Psoas muscle (tissue), 7 donors: ENCODE measurements at regions not wholly inside any gene's neighbourhood (a gene's known extent, or its start where the extent isn't known, plus 50 kb on each side); places are given as distances from the start of the nearest gene placed in this dataset.

ENCODE experiments used
- ATAC-seq, 4 donors: fragments of 200-7000 bp; cut with Tn5 transposase; one replicate each; pipeline ENCODE4 v1.9.1; 2020; ENCODE audit warnings: moderate library complexity in 3 of 4, mild to moderate bottlenecking in 2 of 4
- DNase-seq, 2 donors: peaks; one replicate each; pipeline ENCODE4 v3.0.0-alpha.2; 2020
- H3K27ac ChIP-seq: fragments of 200-600 bp; one replicate; pipeline ENCODE4 v1.8.0; 2022
- H3K27me3 ChIP-seq, 3 donors: fragments of 200-600 bp in 1 of 3; one replicate each; pipeline versions ENCODE4 v1.6.1 to v1.8.0; 2013 to 2022; ENCODE audit warnings: low read length in 2 of 3, mild to moderate bottlenecking in 2 of 3, moderate library complexity in 1 of 3; ENCODE audit not compliant: insufficient read depth in 3 of 3
- H3K36me3 ChIP-seq, 2 donors: fragments of 200-600 bp in 1 of 2; one replicate each; pipeline versions ENCODE4 v1.6.1 to v1.8.0; 2013 to 2022; ENCODE audit warnings: low read depth in 1 of 2, mild to moderate bottlenecking in 1 of 2, moderate library complexity in 1 of 2; ENCODE audit not compliant: insufficient read depth in 1 of 2
- H3K4me1 ChIP-seq: fragments of 200-600 bp; one replicate; pipeline ENCODE4 v1.8.0; 2022
- H3K4me3 ChIP-seq: fragments of 200-600 bp; one replicate; pipeline ENCODE4 v1.8.0; 2022; ENCODE audit warnings: mild to moderate bottlenecking
- H3K9me3 ChIP-seq: fragments of 200-600 bp; one replicate; pipeline ENCODE4 v1.8.0; 2022
- WGBS, 3 donors: extraction: QIAGEN DNeasy Blood & Tissue Kit; methylation state at CpG; one replicate each; pipeline versions ENCODE4 v1.1.6 to v1.1.7; 2013; 5-methylcytosine and 5-hydroxymethylcytosine counted together
- intact Hi-C, 2 donors: fragments of 100-400 bp; cut with DNase I; formaldehyde crosslinking; loops; one replicate each; pipeline versions ENCODE4 v1.11.0 to v1.14.2; 2022
- TF ChIP-seq, protein P1 (sequence below): fragments of 200-600 bp; IDR thresholded peaks from one replicate; pipeline ENCODE4 v1.8.0; 2022; ENCODE audit warnings: antibody characterized with exemption
- donor health status: healthy with polysubstance abuse.
- donor health status: DM: no; HTN: no; CAD: no; lungs with moderate emphysema.
- donor health status: Bipolar disorder and iron deficiency.
- donor health status: healthy.
- donor health status: DM: yes; HTN: yes; CAD: no.
- donor health status: DM: no; HTN: no; CAD: no.
- donor health status: DM: yes; HTN: yes; CAD: no.

DNA sequence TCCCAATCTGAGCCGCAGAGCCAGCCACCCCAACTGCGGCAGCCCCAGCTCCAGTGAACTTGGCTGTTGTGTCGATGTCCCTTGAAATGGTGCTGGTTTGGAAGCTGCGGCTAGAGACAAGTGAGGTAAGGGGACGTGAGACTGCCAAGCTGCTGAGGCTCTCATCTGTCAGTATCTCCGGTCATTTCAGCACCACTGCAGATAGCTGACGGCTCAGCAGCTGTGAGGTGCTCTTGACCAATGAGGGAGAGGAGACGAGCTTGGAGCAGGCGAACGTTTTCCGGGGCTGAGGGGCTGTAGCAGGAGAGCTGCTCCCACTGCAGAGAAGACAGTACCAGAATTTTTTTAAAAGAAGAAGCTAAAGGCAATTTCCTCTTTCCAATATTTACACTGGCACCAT lies 175.5 kb upstream of the CASK start:
- no peak for DNase-seq
- no peak for ATAC-seq
- Histone ChIP-seq H3K27ac (no peak overlapping the region), H3K9me3 (no peaks in the 10 kb centered on the region), H3K36me3 (no peaks in the 10 kb centered on the region), H3K4me3 (no peak overlapping the region), H3K4me1 (no peaks in the 10 kb centered on the region), H3K27me3 (peaks cover 0 to 36% (median 0%) of the 10 kb centered on the region in 3 donors)
- TF ChIP-seq, protein P1, sequence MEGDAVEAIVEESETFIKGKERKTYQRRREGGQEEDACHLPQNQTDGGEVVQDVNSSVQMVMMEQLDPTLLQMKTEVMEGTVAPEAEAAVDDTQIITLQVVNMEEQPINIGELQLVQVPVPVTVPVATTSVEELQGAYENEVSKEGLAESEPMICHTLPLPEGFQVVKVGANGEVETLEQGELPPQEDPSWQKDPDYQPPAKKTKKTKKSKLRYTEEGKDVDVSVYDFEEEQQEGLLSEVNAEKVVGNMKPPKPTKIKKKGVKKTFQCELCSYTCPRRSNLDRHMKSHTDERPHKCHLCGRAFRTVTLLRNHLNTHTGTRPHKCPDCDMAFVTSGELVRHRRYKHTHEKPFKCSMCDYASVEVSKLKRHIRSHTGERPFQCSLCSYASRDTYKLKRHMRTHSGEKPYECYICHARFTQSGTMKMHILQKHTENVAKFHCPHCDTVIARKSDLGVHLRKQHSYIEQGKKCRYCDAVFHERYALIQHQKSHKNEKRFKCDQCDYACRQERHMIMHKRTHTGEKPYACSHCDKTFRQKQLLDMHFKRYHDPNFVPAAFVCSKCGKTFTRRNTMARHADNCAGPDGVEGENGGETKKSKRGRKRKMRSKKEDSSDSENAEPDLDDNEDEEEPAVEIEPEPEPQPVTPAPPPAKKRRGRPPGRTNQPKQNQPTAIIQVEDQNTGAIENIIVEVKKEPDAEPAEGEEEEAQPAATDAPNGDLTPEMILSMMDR: no peak
- intact Hi-C loops: no loop called here
- 22 to 35% (median 24%) methylated on average over 10 to 11 of the region's 11 CpGs for WGBS, 3 donors

DNA sequence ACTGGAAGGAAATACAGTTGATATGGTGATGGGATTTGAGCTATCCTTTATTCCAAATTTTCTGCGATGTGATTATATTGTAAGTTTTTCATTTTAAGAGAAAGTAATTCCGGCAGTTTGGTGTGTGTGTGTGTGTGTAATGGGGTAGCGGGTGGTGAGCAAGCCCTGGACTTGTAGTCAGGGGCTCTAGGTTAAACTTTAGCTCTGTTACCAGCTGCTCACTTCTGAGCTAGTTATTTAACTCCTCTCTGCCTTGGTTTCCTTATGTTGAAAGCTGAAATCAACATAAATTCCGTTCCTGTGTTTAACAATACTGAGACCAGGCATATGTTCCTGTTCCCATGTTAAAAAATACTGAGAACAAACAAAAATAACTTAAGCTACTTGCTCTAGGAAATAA lies 174.1 kb upstream of the CASK start:
- no peak for DNase-seq
- H3K4me1 ChIP-seq: no peaks in the 10 kb centered on the region
- intact Hi-C loops: no loop called here
- no peak for ATAC-seq
- H3K27ac ChIP-seq: no peak overlapping the region
- no peak overlapping the region for H3K4me3 ChIP-seq
- WGBS, 3 donors: 79 to 95% (median 95%) methylated on average over 4 of the region's 4 CpGs
- peaks cover 0 to 40% (median 0%) of the 10 kb centered on the region in 3 donors for H3K27me3 ChIP-seq
- TF ChIP-seq, protein P1: no peak
- H3K9me3 ChIP-seq: no peaks in the 10 kb centered on the region
- no peaks in the 10 kb centered on the region for H3K36me3 ChIP-seq

DNA sequence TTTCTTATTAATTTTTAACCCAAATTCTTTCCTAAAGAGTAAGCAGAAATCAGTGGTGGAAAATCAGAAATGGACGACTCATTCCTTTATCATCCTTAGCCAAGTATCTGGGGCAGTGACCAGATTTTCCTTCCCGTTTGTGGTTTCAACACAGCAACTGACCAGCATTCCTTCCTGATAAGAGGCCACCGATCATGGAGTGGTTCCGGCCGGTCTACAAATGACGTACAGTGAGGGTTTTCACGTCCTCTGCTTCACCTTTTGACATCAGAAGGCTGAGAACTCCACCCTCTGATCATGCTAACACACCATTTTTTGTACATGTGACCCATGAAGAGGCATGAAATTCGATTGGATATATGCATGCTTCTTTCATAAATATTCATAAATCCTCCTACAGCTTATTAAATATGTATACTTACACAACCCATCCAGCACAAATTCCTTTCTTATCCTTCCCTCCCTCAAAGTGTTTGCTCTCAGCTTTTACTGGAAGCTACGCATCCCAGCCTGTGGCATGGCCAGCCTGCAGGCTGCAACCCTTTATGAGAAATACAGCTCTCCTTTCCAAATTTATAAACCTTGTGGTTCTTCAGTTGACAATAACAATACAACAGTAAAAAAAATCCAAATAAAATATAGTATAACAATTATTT lies 173.0 kb upstream of the CASK start:
- Histone ChIP-seq H3K36me3 (no peaks in the 10 kb centered on the region), H3K9me3 (no peaks in the 10 kb centered on the region), H3K27me3 (peaks cover 0 to 40% (median 0%) of the 10 kb centered on the region in 3 donors), H3K4me1 (no peaks in the 10 kb centered on the region), H3K27ac (no peak overlapping the region), H3K4me3 (no peak overlapping the region)
- intact Hi-C loops: no loop called here
- TF ChIP-seq, protein P1: no peak
- DNase-seq (no peak), ATAC-seq (no peak)
- WGBS, 3 donors: 68 to 82% (median 81%) methylated on average over 9 of the region's 9 CpGs

DNA sequence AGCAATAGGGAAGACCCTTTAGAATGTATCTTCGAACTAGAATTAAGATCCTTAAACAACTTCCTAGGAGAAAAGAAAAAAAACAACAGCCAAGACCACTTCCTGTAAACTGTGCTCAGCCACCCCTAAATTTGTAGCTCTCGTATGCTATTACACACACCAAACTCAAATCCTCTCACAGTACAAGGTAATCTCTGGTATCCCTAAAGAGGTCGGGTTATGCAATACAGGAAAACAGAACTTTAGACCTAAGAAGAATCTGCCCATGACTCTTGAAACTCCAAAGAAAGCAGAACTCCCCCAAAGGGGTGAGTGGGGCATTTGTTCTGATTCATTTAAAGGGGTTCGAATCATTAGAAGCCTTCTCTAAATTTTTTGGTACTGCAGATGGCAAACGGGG lies 170.9 kb upstream of the CASK start:
- Histone ChIP-seq H3K4me1 (no peaks in the 10 kb centered on the region), H3K4me3 (no peak overlapping the region), H3K27me3 (peaks cover 0 to 40% (median 0%) of the 10 kb centered on the region in 3 donors), H3K9me3 (no peaks in the 10 kb centered on the region), H3K36me3 (no peaks in the 10 kb centered on the region), H3K27ac (no peak overlapping the region)
- WGBS, 3 donors: 35 to 48% (median 45%) methylated on average over 5 of the region's 5 CpGs
- TF ChIP-seq, protein P1: no peak
- ATAC-seq: no peak
- intact Hi-C loops: no loop called here
- DNase-seq: no peak

DNA sequence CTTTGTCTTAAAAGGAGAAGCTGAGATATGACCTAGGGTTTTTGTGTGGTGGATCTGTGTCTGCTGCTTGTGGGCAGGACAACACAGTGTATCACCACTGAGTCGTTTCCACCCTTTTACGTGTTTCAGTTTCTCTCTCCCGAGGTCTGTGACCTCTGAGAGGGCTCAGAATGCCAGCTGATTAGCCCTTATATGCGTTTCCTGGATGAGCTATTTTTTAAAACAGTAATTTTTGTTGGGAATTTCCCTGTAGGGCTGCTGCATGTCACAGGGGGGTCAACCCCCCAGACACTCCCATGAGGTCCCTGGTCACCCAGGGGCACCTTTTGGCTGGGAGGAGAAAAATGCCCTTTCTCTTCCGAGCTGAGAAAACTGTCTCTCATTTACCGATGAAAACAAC lies 170.4 kb upstream of the CASK start:
- no peak for ATAC-seq
- H3K36me3 ChIP-seq: no peaks in the 10 kb centered on the region
- WGBS, 3 donors: 40 to 53% (median 45%) methylated on average over 6 of the region's 6 CpGs

More for the DNA sequence above, 170.4 kb upstream of the CASK start:
- H3K27me3 ChIP-seq: peaks cover 0 to 40% (median 0%) of the 10 kb centered on the region in 3 donors
- H3K9me3 ChIP-seq: no peaks in the 10 kb centered on the region
- H3K27ac ChIP-seq: no peak overlapping the region
- TF ChIP-seq, protein P1: no peak
- no peak overlapping the region for H3K4me3 ChIP-seq
- no peak for DNase-seq
- intact Hi-C loops: no loop called here
- no peaks in the 10 kb centered on the region for H3K4me1 ChIP-seq
